HG02798 (cell line): ENCODE measurements at regions not wholly inside any gene's neighbourhood (a gene's known extent, or its start where the extent isn't known, plus 50 kb on each side); places are given as distances from the start of the nearest gene placed in this dataset.
"Not testable (repeated sequence)": the region's sequence is repeated elsewhere in the genome, so short reads cannot be mapped to it uniquely, and the experiment has no call there.

Experiments
- ATAC-seq: cut with Tn5 transposase; IDR thresholded peaks from one replicate; pipeline ENCODE4 v1.9.1; 2021; ENCODE audit warnings: mild to moderate bottlenecking; ENCODE audit not compliant: unreplicated experiment, poor library complexity

- no peak for ATAC-seq
Observed at GRCh38 chr15:70579766-70580165, 183.6 kb downstream of the UACA start.

DNA sequence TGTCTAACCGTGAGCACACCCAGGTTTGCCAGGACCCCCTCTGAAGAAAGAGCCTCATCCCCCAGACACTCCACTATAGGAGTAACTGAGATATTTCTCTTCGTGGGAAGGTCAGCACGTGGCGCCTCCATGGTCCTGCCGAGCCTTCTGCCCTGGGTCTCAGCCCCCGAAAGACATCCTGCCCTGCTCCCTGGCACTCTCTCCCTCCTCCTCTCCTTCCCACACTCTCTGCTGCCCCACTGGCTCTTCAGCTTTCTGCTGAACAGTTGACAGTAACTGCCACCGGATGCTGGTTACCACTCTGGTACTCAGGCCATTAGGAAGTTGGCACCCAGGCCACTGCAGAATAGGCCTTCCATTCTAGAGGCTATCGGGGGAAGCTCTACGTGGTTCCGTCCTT, 185.2 kb downstream of the UACA start:
- ATAC-seq, result no peak

DNA sequence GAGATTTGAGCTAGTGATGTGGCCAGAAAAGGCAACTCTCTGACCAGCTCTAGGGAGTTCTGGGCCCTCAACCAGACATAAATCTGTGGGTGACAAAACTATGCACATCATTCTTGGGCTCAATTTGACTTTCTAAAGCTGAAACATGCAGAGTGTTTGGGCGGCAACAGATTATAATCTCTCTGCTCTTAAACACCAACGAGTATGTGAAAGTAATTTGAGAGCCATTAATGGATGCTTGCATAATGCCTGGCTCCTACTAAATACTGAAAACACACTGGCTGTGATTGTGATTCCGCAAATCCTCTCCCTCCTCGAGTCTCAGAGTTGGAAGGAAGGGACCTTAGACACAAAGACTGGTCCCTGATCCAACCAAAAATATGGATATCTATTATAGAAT, 186.7 kb downstream of the UACA start:
- ATAC-seq, result no peak

DNA sequence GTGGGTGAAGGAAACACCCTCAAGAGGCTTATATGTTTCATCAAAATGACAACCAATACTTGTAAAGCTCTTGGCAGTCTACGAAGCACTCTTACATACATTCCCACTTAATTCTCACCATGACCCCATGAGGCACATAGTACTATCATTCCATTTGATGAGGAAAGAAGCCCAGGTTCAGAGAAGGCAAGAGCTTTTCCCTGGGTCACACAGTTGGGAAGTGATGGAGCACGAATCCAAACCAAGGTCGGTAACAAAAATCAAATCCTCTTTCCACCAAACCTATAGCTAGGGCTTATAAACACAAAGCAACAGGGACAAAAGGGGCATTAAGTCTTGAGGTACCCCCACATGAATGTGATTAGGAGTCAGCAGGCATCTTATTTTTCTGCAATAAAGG, 187.1 kb downstream of the UACA start:
- ATAC-seq, result no peak

DNA sequence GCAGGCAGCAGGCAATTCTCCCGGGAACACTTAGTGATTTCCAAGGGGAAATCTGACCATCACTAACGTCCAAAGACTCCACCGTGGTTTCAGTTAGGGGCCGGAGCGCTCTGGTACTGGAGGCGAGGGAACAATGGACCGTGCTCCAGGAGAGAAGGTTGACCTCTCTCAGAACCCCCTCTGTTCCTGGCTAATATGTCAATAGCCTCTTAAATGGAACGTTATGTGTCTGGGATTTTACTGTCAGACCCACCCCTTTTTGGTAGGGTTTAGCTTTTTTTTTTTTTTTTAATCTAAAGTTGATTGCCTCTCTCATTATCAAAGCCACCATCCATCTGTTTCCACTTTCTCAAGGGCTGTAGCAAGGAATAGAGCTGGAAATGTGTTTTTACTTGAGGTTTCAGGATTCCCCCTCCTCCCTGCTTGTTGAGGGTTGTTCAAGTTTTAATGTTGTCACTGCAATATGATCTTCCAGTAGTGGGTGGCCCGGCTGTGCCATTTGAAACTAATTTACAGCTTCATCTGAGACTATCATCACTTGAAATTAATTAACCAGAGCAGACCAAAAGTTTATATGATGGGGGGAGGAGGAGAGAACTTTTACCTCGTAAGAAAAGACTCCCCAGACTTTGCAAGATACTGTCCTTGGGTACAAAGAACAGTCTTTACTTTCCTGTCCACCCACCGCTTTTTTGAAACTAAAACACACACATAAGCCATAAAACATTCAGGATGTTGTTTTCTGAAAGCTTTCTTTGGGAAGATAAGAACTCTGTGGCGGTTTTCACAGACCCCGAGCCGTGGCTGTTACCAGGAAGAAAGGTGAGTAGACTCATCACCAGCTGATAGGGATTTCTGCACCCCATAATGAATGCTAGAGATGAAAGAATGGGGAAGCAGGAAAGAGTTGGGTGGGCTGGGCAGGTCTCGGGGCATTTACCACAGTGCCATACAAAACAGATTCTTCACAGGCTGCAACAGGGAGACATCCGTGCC, 187.8 kb downstream of the UACA start:
- no peak for ATAC-seq

GRCh38 chr15:70574325-70574724, 189.0 kb downstream of the UACA start:
- ATAC-seq, result not testable (repeated sequence)

DNA sequence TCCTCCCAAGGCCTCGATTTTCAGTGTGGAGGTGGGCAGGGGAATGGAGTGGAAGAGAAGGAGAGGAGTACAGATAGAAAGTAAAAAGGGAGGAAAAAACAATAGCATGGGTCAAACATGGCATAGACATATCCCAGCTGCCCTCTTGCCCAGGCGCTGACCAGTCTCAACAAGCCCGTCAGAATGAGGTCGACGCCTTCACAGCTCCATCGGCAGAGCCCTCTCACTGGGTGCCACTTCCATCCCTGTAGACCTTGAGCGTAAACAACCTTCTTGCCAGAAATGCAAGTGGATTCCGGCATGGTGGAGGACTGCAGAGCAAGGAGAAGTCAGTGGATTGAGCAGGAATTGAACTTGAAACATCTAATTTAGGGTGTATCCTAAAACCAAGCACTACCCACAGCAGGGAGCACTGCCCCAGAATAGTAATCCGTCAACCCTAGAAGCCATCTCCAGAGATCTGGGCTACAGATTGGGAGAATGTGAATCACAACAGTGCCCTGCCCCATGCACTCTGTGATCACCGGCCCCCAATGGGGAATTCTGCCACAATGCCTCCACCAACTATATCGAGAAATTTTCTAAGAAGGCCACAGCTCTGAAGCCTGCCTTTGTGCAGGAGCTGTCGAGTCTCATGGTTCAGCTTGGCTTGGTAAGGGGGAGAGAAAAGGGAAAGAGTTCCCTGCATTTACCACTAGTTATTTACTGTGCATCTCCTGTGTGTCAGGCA, 190.1 kb downstream of the UACA start:
- no peak for ATAC-seq

DNA sequence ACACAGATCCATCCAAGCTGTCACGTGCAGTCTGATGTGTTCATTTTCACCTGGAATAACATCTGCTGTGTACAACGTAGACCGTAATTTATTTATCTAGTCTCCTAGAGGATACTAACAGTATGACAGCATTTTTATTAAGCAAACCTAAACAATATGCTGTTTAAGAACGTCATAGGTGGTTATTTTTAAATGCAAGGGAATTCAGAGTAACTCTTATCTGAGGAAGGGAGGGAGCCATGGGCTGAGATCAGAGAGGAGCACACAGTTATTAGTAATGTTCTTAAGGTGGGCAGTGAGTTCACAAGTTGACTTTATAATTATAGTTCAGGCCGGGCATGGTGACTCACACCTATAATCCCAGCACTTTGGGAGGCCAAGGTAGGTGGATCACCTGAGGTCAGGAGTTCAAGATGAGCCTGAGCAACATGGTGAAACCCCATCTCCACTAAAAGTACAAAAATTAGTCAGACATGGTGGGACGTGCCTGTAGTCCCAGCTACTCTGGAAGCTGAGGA, 193.6 kb downstream of the UACA start:
- ATAC-seq, result no peak

- ATAC-seq, result no peak
Observed at GRCh38 chr15:70569091-70569713, 194.2 kb downstream of the UACA start.

GRCh38 chr15:70566989-70567388, 196.4 kb downstream of the UACA start:
- no peak for ATAC-seq

DNA sequence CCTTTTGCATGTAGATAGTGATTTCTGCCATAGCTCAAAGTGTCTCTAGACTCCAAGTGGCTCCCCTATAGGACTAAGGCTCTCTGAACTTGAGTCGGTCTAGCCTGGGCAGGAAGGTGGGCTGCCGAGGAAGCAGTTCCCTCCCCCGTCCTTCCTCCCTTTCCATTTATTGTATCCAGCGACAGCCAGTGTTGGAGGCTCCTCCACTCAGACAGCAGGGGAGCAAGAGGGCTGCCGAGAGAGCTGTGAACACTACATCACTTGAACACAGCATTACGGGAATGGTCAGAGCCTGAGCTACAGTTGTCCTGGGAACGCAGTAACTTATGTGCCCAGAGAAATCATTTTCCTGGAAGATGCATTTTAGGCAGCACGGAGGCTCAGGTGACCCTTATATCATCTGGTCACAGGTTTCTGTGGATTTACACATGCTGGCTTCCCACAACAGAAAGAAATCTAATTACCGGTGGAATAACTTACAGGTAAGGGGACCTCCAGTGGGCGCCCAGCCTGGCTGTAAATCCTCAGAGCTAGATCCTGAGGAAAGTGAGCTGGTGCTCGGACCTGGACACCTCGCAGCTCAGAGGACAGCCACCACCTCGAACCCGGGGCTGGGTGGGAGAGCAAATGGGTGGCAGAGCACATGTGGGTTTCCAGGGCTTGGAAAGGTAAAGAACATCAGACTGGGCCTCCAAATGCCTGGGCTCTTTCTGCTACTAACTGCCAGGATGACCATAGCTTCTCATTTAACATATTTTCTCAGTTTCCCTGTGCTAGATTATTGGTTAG, 197.1 kb downstream of the UACA start:
- no peak for ATAC-seq

- no peak for ATAC-seq
Observed at GRCh38 chr15:70563561-70564095, 199.7 kb downstream of the UACA start.

DNA sequence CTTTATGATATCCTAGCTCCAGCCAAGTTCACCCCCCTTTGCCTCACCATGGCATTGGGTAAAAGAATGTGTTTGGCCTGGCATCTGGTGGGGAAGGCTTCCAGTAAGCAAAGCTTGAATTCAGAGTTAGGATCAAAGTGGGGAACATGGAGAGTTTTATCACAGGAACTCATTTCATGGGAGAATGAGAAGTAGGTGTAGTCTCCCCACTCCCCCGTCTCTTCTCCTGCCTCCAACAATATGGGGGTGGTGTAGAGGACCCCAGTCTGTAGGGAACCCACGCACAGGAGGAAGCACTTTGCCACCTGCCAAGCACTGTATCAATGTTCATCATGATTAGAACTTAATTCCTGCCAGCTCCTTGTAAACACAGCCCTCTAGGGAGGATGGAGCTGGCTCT, 200.5 kb downstream of the UACA start:
- ATAC-seq, result no peak

DNA sequence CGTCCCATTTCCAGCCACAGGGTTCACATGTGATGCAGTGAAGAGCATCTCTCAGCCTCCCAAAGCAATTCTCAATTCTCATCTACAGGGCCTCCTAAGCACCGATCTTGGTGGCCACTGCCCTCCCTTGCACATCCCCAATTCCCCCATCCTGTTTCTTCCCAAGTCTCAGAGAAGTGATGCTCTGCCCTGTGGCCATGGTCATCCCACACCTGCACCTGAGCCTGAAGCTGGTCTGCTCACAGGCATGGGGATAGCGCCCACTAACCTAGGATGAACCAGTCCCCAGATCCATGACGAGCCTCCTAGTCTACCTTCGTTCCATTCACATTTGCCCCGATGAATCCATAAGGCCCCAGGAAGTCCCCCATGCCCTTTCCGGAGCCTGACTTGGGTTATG, 201.5 kb downstream of the UACA start:
- no peak for ATAC-seq

DNA sequence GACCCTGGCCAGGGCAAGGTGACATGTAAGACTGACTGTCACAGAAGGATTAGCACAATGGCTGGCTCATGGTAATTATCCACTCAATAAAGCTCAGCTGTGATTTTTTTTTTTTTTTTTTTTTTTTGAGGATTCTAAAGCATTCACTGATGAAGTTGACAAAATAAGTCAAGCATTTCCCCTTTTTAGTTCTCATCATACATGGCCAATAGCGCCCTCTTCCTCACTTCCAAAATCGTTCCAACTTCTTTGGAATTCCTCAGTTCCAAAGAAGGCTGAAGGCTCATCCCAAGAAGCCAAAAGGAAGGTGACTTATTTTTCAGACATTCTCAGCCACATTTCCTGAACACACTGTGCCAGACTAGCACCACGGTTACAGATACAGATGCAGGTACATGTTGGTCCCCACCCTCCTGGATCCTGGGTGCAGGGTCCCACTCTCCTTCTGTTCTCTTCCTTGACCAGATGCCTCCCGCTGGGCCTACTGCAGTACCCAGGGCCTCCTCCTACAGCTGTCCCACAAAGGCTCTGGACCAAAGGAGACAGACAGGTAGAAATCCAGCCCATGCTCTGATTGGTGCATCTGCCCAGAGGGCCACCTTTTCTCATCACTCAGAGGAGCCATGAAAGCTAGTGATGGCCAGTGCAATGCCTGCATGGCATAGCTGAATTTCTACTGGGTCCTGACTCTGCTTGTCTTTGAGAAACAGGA, 202.6 kb downstream of the UACA start:
- ATAC-seq, result no peak

- no peak for ATAC-seq
Observed at GRCh38 chr15:70559265-70560239, 203.8 kb downstream of the UACA start.

DNA sequence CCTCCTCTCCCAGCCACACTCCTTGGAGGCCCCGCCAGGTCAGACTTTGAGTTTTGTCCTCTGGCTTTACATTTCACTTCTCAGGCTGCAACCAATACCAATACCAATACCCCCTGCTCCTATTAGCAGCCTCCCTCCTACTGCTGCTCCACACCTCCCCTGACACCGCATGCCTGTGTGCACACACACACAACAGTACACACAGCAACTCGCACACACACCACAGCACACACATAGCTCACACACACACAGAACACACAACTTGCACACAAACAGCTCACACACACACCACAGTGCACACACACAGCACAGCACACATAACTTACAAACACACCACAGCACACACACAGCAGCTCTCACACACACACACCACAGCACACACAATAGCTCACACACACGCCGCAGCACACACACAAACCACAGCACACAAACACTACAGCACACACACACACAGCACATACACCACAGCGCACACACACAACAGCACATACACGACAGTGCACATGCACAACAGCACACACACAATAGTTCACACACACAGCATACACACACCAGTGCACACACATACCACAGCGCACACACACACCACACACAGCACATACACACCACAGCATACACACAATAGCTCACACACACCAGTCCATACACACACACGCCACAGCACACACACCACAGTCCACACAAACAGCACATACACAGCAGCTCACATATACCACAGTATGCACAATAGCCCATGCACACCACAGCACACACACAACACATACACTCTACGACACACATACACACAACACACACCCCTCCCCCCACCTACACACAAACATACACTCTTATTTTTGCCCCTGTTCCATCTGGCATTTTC, 204.7 kb downstream of the UACA start:
- ATAC-seq, result no peak
